ENCODE measurements at regions not wholly inside any gene's neighbourhood (a gene's known extent, or its start where the extent isn't known, plus 50 kb on each side); places are given as distances from the start of the nearest gene placed in this dataset.

GRCh38 chr18:38651736-38652135 lies 1086.1 kb upstream of the CELF4 start:
- no peak overlapping the region for H3K4me2 ChIP-seq (ENCODE audit: insufficient read depth, low read length)
- no peak overlapping the region for H2AFZ ChIP-seq (ENCODE audit: low read depth, low read length)
- intact Hi-C loops (cut with micrococcal nuclease) (no loop called here), dilution Hi-C loops (cut with MboI; ENCODE audit: extremely low pct_ligation_motif_present, low sequenced_read_pairs) (no loop called here)
- no peaks in the 10 kb centered on the region for H3K36me3 ChIP-seq (ENCODE audit: control insufficient read depth in 2 of 2, extremely low read depth in 1 of 2, insufficient read depth in 2 of 2, low read length in 2 of 2)
- no peak for TF ChIP-seq MAX (IDR thresholded peaks at IDR 0.05; ENCODE audit: insufficient read depth, insufficient read length)
- TF ChIP-seq JUN (IDR thresholded peaks at IDR 0.05; ENCODE audit: borderline replicate concordance, insufficient read depth, insufficient read length, low read depth): no peak
- TF ChIP-seq MYC (IDR thresholded peaks at IDR 0.05; ENCODE audit: low read depth, low read length): no peak
- no peak for TF ChIP-seq POLR2A (IDR thresholded peaks at IDR 0.05; ENCODE audit: low read depth, low read length)
- no peak for TF ChIP-seq POLR2AphosphoS5 (IDR thresholded peaks at IDR 0.05; ENCODE audit: insufficient read depth, low read depth, low read length)
- TF ChIP-seq GATA2 (IDR thresholded peaks at IDR 0.05; ENCODE audit: insufficient read depth, insufficient read length, low read depth, low read length): no peak
- TF ChIP-seq EZH2 (IDR thresholded peaks at IDR 0.05; ENCODE audit: borderline replicate concordance, low read depth, low read length, severe bottlenecking): no peak
- TF ChIP-seq FOS (IDR thresholded peaks at IDR 0.05; ENCODE audit: borderline replicate concordance, insufficient read depth, low read length): no peak
- no peak for TF ChIP-seq CTCF (IDR thresholded peaks at IDR 0.05; ENCODE audit: extremely low read depth in 1 of 2, insufficient read depth in 1 of 2, low read depth in 1 of 2, low read length in 2 of 2)
- H3K9me1 ChIP-seq (replicated peaks; ENCODE audit: control insufficient read depth, extremely low read depth, insufficient read depth, low read length): no peaks in the 10 kb centered on the region
- no peak overlapping the region for H3K27ac ChIP-seq (ENCODE audit: insufficient read depth, low read depth, low read length)
- no peaks in the 10 kb centered on the region for H3K27me3 ChIP-seq (ENCODE audit: control insufficient read depth in 2 of 2, insufficient read depth in 2 of 2, low read length in 2 of 2)
- H3K4me3 ChIP-seq (replicated peaks in 1 of 3; ENCODE audit: insufficient read depth in 1 of 3, low read depth in 1 of 3, low read length in 3 of 3): no peak overlapping the region
- H4K20me1 ChIP-seq (replicated peaks; ENCODE audit: control insufficient read depth, extremely low read depth, insufficient read depth, low read length): no peaks in the 10 kb centered on the region
- no peaks in the 10 kb centered on the region for H3K4me1 ChIP-seq (ENCODE audit: control insufficient read depth, extremely low read depth, insufficient read depth, low read length)
- ChIA-PET CTCF (no interaction called here), POLR2A (no interaction called here)
- DNase-seq (ENCODE audit: low read depth, low spot score) (no peak), FAIRE-seq (no peak)
- H3K79me2 ChIP-seq (ENCODE audit: control insufficient read depth, insufficient read depth, low read length): no peaks in the 10 kb centered on the region
- BruUV-seq (replicated peaks): no TSS peak
- H3K9ac ChIP-seq (replicated peaks; ENCODE audit: extremely low read depth, insufficient read depth, low read length): no peak overlapping the region
- peaks cover 1% of the 10 kb centered on the region for H3K9me3 ChIP-seq (replicated peaks; ENCODE audit: control insufficient read depth, insufficient read depth, low read length)

Data from endothelial cell of umbilical vein (primary cell).